NOMO-1 treated with DMSO at 0.1 percent for 48 hours (cell line): ENCODE measurements at regions not wholly inside any gene's neighbourhood (a gene's known extent, or its start where the extent isn't known, plus 50 kb on each side); places are given as distances from the start of the nearest gene placed in this dataset.
"Not testable (repeated sequence)": the region's sequence is repeated elsewhere in the genome, so short reads cannot be mapped to it uniquely, and the experiment has no call there.

Source experiments
- DNase-seq: peaks from one replicate; lab custom pipeline; 2025; ENCODE audit not compliant: unreplicated experiment; lab: John Stamatoyannopoulos, UW

DNA sequence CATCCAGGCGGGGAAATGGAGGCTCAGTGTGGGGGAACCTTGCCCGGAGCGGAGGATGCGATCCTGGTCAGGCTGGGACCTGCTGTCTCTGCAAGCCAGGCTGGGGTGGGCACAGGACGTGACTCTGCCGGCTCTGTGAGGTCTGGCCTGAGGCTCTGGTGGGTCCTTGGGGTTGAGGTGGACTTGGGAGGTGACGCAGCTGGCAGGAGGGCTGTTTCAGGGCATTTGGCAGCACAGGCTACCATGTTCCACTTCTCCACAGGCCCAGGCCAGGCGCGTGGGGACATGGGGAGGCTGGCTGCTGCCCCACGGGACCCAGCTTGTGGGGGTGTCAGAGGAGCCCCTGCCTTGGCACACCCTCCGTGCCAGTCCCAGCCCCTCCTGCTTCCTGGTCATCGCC is 1199.7 kb downstream of the BRD1 start:
- DNase-seq, result no peak

DNA sequence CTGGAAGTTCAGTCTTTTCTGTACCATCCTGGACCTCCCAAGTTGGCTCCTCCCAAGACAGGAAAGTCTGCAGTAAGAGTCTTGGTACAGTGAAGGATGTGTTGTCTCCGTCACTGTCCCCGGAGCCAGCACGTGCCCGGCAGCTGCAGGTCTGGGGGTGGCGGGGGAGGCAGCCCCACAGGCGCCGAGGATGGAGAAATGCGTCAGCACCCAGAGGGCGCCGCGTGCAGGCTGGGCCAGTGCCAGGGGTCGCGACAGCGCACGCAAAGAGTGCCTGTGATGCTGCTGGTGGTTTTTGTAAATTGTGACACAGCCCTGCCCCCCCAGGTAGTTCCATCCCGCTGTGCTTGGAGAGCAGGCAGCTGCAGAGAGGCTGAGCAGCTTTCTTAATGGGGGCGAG is 1200.5 kb downstream of the BRD1 start:
- no peak for DNase-seq

DNA sequence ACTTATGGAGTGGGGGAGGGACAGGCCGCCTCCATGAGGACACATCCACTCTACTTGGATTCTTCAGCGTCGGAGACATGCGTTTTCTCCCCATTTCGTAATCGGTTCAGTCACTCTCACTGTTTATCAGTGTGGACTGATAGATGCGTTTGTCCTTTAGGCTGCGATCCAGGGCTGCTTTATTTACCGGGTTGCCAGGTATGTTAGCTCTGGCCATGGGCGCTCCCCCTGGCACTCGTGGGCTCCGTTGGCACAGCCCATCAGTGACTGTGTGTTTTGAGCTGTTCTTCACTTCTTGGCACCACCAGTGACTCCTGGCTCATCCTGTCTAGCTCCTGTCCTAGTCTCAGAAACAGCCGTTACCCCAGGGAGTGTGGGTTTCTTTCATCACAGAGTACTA is 1203.3 kb downstream of the BRD1 start:
- DNase-seq, result no peak

DNA sequence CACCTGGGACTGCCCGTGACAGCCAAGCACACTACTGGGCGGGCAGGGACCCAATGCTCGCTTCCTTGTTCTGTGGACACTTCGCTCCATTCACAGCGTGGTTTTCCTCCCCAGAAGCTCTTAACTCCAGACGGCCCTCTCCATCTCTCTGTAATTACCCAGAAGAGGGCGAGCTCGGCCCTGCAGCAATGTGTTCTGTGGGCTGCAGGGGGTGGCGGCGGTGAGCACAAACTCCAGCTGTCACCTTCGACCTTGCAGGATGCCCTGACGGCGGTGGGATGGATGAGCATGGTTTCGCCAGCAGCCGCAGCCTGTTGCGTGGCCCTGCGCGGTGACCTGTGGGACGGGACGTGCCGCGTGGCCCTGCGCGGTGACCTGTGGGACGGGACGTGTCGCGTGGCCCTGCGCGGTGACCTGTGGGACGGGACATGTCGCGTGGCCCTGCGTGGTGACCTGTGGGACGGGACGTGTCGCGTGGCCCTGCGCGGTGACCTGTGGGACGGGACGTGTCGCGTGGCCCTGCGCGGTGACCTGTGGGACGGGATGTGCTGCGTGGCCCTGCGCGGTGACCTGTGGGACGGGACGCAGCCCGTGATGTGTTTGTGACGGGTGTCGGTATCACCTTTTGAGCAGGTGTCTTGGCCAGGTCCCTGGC is 1204.7 kb downstream of the BRD1 start:
- no peak for DNase-seq

DNA sequence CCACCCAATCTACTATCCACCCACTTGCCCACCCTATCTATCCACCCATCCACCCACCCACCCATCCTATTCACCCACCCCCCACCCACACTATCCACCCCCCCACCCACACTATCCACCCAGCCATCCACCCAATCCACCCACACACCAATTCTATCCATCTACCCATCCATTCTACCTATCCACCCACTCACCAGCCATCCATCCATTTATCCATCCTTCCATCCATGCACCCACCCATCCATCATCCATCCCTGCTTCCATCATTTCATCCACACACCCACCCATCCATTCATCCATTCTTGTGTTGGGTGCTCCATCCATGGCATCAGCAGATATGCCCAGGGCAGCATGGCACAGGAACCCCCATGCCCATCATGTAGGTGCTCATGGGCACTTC is 1206.6 kb downstream of the BRD1 start:
- no peak for DNase-seq

DNA sequence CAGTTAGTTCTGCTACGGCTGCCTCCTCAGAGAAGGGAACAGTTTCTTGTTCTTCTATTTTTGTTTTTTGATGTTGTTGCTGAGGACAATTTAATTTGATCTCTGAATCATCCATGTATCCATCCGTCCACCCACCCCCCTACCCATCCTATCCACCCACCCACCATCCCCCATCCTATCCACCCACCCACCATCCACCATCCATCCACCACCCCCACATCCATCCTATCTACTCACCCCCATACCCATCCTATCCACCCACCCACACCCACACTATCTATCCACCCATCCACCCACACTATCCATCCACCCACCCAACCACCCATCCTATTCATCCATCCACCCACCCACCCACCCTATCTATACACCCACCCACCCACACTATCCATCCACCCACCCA is 1207.2 kb downstream of the BRD1 start:
- DNase-seq, result not testable (repeated sequence)

DNA sequence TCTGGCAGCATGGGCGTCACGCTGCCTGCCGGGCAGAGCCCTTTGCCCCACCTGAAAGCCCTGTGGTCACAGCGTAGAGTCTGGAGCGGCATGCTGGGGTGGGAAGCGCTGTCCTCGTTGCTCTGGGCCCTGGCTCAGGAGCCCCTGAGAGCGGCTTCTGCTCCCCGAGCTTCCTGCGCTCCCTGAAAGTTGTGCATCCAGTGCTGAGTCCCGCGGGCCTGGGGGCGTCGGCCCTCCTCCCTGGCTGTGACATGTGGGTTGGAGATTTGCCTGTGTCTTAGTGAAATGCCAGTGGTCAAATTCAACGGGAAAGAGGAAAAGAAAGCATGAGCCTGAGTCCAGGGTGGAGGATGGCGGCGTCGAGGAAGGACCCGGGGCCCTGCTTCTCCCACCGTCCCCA is 1208.0 kb downstream of the BRD1 start:
- no peak for DNase-seq

DNA sequence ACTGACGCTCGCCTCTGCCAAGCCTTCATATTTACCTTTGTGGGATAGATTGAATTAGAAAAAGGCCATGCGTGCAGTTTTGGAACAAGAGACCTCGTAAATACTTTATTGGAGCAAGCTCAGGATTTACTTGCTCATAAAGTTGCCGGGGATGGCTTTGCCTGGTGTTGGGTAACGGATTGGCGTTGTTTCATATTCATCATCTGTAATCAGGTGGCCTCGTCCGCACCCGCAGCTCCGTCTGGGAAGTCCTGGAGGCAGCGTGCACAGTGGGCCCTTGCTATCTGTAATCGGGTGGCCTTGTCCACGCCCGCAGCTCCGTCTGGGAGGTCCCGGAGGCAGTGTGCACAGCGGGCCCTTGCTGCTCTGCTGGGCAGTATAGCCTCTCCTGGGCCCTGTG is 1209.3 kb downstream of the BRD1 start:
- no peak for DNase-seq

DNA sequence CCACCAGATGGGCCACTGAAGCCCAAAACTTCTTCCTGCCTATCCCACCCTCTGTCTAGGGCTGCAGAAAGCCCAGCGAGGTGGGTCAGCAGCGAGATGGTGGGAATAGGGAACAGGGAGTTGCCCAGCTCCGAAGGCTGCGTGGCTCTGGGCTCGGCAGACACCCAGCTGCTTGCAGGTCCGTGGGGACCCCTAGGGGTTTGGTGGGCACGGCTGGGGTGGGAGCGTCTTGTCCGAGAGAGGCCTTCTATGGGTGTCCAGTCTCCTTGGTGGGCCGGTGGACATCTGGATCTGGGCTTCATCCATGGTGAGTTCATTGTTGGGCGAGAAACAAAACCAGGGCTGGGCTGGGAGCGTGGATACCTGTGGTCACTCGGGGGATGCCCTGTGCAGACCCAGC is 1211.0 kb downstream of the BRD1 start:
- DNase-seq, result no peak

DNA sequence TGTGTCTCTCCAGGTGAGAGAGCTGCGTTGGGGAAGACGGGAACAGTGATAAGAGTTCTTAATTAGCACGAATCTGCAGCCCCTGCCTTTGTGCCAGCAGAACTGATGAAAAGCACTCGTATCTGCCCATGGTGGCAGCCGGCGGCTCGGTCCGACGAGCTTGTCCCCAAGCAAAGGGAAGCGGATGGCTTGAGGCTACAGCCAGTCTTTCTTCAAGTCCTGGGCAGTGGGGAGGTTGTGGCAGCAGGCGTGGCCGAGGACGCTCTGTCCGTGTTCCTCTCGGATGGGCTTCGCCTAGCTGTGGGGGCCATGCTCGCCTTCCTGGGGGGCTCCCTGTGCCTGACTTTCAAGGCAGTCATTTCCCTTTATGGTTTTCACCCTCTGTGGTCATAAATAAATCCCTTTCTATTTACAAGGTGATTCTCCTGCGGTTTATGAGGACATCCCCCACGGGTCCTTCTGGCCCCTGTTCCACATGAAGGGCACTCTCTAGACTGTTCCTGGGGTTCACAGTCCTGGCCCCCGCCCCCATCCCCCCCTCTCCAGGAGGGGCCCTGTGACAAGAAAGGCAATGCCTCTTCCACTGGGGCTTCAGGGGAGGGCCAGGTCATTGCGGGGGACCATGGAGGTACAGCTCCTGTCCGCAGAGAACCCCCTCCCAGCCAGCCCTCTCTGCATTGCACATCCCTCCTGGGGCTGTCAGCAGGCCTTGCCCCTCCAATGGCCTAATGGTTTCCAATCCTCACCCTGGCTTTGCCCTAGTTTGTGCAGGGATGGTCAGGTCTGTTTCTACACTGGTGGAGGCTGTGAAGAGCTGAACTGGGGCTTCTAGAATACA is 1212.3 kb downstream of the BRD1 start:
- no peak for DNase-seq

DNA sequence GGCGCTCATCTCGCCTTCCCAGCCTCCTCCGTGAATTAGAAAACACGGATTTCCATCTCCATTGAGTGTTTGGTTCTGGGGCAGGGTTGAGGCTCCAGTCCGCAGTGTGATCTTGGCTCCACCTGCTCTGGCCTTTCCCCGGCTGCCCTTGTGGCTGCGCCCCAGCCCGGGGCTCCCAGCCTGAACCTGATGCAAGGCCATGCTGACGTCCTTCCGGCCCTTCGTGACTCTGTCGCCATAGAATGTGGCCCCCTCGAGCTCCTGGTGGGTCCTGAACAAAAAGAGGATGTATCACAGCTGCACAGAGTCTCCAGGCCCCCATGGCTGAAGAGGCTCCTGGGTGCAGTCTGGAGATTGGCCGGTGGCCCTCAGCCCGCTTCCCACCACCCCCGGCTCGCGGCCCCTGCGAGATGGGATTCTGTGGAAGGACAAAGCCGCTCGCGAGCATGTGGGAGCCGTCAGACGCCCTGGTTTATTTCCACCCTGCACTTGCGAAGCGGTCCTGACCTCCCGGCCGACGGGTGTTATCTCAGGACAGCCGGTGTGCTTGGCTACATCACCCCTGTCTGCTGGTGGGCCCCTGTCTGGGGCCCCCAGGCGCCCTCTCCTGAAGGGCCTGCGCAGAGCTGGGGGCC is 1214.0 kb downstream of the BRD1 start:
- DNase-seq, result no peak

DNA sequence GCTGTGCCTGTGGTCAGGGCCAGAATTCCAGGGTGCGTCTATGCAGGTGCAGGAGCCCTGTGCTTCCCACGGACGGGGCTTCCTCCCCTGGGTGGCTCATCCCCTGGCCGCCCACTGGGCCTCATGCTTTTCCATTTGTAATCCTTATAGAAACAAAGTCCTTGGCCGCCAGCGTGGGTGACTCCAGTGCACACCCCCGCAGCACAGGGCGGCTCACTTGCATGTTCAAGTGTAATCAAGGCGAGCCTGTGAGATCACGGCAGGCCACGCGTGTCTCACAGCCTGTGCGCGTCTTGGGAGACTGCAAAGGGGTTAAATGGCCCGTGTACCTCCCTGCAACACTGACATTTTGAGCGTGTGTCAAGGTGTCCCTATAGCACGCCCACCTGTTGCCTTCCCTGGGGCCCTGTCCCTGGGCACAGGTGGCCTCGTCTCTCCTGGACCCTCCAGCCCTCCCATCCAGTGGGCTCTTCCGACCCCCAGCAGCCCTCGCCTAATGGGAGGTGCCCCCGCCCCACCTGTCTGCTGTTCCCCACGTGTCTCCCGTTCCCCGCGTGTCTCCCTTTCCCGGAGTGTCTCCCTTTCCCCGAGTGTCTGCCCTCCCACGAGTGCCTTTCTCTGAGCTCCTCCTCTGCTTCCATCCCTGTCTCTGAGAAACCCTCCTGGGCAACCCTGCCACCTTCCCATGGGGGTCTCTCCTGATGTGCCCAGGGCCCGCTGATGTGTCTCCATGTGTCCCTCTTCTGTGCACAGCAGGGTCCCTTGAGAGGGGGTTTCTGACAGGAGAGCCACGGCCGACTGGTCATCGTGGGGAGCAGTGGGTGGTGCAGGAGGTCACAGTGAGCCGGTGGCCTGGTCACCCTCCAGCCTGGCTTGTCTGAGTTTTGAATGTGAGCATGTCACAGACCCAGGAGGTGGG is 1215.3 kb downstream of the BRD1 start:
- no peak for DNase-seq

DNA sequence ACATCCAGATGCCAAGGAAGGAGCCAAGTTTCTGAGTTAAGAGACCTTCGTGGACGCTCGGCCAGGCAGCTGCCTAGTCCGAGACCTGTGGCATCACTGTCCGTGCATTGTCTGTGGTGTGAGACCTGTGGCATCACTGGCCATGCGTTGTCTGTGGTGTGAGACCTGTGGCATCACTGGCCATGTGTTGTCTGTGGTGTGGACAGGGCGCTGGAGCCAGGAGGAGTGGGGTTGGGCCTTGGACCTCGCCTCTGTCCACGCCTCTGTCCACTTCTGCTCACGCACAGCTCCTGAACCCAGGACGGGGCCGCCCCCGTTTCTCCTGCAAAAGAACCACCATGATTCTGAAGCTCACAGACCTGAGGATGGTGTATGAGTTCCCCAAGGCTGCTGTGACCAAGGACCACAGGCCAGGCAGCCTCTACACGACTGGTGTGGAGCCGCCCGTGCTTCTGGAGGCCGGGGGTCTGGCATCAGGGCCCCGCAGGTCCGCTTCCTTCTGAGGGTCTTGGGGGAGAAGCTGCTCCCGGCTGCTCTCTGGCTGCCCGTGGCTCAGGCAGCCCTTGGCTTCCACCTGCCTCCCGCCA is 1218.3 kb downstream of the BRD1 start:
- no peak for DNase-seq

DNA sequence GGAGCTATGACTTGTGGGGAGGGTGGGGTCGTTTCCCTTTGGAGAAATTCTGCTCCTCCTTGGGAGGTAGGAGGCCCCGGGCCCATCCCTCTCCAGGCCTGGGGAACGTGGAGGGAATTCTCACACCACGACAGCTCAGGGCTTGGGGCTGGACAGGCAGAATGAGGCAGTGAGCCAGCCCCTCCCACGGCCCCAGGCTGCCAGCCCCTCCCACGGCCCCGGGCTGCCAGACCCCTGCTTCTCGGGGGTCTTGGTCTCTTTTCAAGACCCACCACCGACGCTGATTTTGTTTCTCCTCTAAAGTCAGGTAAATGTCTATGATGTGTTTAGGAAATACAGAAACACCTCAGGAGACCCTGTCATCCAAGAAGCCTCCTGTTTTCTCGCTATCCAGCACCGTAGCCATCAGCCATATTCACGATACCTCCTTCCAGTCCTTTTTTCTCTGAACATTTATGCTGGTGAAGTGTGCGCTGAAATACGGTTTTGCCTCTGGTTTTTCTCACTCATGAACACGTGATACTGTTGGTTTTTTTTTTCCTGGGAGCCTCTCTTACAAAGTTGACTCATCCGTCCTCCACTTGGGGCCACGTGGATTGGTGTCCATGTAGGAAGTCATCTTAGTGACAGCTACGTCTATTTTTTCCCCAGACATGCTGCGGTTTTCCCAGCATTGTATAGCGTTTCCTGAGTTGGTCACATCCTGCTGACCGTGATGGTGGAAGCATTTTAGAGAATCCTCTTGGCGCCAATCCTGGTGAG is 1219.6 kb downstream of the BRD1 start:
- DNase-seq, result no peak

DNA sequence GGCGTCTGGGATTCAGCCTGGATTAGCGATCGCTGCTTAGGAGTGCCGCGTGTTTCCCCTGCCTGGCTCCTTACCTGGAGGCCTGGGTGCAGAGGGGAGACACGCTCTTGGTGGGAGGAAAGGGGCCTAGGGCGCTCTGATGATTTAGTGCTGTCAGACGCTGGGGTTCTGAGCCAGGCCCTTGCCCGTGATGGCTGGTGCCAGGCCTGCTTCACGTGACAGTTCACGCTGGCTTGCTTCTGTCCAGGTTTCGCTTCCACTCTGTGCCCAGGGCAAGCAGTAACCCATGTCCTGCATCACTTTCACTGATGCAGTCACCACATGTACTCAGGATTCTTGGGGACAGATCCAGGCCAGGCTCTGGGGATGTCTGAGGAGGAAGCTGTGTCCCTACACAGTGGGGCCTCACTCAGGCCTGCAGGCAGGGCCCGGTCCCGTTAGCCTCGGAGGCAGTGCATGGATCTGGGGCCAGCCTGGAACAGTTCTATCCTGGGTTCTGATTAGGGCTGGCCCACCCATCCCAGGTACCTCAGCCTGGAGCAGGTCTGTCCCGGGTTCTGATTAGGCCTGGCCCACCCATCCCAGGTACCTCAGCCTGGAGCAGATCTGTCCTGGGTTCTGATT is 1220.9 kb downstream of the BRD1 start:
- DNase-seq, result no peak

DNA sequence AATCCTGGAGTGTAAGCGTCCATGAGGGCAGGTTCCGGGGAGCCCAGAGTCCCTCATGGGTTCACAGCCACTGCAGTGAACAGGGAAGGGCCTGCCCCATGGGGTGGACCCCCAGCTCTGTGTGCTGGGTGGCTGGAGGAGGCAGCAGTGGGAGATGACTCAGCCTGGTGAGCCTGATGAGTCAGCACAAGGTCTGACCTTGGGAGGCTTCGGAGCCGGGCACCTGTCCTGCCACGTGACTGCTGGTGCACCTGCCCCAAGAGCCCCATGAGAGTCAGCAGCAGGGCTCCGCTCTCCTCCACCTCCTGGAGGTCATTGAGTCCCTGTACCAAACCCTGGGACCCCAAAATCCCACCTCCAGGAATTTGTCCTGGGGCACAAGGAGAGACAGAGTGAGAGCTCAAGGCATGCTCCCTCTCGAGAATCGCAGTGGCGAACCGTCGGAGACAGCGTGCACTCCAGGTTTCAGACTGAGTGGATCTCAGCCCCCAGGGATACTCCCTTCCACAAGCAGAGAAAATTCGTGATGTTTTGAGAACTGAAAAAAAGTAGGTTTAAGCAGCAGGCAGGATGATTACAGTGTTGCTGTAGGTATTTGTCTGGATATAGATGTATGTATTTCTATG is 1221.7 kb downstream of the BRD1 start:
- DNase-seq, result no peak

DNA sequence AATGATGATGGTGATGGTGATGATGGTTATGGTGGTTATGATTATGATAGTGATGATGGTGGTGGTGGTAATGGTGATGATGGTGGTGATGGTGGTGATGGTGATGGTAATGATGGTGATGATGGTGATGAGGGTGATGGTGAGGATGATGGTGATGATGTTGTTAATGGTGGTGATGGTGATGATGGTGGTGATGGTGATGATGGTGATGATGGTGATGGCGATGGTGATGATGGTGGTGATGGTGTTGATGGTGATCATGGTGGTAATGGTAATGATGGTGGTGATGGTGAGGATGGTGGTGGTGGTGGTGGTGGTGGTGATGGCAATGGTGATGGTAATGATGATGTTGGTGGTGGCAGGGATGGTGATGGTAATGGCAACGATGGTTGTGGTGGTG is 1222.5 kb downstream of the BRD1 start:
- no peak for DNase-seq

DNA sequence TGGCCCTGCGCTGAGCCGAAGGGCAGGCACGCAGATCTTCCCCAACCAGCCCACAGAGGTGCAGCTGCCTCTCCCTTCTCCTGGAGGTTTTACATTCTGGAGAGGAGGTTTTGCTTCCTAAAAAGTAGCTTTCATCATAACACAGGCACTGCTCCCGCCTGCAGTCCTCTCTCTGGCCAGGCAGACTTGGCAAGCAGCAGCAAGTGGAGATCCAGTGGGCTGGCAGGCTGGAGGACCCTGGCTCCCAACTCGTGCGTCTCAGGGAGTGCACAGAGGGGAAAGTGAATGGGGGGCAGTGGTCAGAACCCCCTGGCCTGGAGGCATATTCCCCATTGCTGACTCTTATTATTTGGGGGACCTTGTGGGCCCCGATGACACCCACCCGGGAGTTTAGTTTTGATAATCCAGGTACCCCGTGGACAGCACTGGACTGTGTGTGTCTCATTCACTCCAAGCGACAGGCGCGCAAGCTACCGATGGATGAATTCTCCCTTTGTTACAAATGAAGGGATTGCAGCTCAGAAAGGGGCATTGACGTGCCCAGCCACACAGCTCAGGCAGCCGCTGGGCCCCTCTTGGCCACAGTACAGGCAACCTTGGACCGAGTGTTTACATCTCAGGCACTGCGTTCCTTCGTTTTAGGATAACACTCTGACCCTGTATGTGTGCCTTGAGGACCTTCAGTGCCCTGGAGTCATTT is 1223.9 kb downstream of the BRD1 start:
- no peak for DNase-seq
